GM13976 (cell line): ENCODE measurements at regions not wholly inside any gene's neighbourhood (a gene's known extent, or its start where the extent isn't known, plus 50 kb on each side); places are given as distances from the start of the nearest gene placed in this dataset.

Experiments used
- DNase-seq: peaks from one replicate; pipeline ENCODE4 v3.0.0; 2012; ENCODE audit warnings: low spot score
- CTCF ChIP-seq: IDR thresholded peaks from 2 replicates; pipeline ENCODE4 v1.5.1; 2012; ENCODE audit warnings: borderline replicate concordance, mild to moderate bottlenecking; ENCODE audit not compliant: insufficient read depth; ENCODE audit errors: extremely low read depth, missing control alignments, control extremely low read depth
- in situ Hi-C: fragments of 300-500 bp; cut with MboI; formaldehyde crosslinking; loops from one replicate; pipeline ENCODE4 v1.12.0; 2022; ENCODE audit warnings: low sequenced_read_pairs, mixed read lengths, inconsistent platforms; ENCODE audit not compliant: unreplicated experiment

- in situ Hi-C loops, result no loop called here
- no peak for DNase-seq
- no peak for TF ChIP-seq CTCF
Measured at GRCh38 chr3:67853520-67853919, 199.1 kb upstream of the SUCLG2 start.

- no peak for TF ChIP-seq CTCF
- in situ Hi-C loops, result no loop called here
- DNase-seq, result no peak
Measured at GRCh38 chr3:67848299-67848698, 193.9 kb upstream of the SUCLG2 start.

GRCh38 chr3:67846166-67846565 lies 191.8 kb upstream of the SUCLG2 start:
- TF ChIP-seq CTCF, result no peak
- in situ Hi-C loops, result no loop called here
- DNase-seq, result no peak

- no peak for TF ChIP-seq CTCF
- DNase-seq, result no peak
- in situ Hi-C loops, result no loop called here
Measured at GRCh38 chr3:67832817-67833216, 178.4 kb upstream of the SUCLG2 start.

GRCh38 chr3:67831262-67831661 lies 176.8 kb upstream of the SUCLG2 start:
- TF ChIP-seq CTCF, result no peak
- no peak for DNase-seq
- in situ Hi-C loops, result no loop called here

GRCh38 chr3:67828486-67829010 lies 174.1 kb upstream of the SUCLG2 start:
- in situ Hi-C loops, result no loop called here
- no peak for TF ChIP-seq CTCF
- DNase-seq, result no peak

GRCh38 chr3:67821135-67821534 lies 166.7 kb upstream of the SUCLG2 start:
- in situ Hi-C loops, result no loop called here
- no peak for TF ChIP-seq CTCF
- no peak for DNase-seq
